GM18861 (cell line): ENCODE measurements at regions not wholly inside any gene's neighbourhood (a gene's known extent, or its start where the extent isn't known, plus 50 kb on each side); places are given as distances from the start of the nearest gene placed in this dataset.
"Not testable (repeated sequence)": the region's sequence is repeated elsewhere in the genome, so short reads cannot be mapped to it uniquely, and the experiment has no call there.

Source experiments
- ATAC-seq: cut with Tn5 transposase; IDR thresholded peaks from one replicate; pipeline ENCODE4 v1.9.1; 2021; ENCODE audit not compliant: unreplicated experiment

DNA sequence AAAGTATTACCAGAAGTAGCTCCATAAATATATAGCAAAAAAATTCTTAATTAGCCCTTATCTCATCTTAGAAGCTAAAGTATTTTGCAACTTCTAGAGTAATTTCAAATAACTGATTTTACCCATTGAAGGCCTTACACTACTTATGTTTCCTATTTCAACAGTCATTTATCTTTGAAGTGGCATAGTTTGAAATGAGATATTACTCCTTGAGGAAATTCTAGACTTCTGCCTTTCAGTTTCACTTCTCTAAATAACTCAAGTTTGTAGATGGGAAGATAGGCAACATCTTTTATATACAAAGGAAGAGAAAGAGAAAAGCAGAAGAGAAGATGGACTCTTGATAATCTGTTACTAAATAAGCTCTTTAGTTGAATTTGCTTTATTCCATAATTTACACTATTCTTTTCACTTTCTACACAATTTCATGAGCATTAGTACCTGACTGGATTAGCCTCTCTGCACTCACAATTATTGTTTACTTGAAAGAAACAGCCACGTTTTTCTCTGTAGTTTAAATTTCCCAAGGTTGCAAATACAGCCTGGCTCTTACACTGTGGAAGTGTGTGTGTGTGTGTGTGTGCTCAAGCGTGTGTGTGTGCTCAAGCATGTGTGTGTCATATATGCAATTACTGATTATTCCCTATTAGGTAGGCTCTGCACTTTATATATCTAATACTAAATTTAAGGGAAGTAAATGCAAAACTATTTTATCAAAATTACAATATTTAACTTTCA lies 60.6 kb upstream of the EMB start:
- ATAC-seq: peak; percentile 99

DNA sequence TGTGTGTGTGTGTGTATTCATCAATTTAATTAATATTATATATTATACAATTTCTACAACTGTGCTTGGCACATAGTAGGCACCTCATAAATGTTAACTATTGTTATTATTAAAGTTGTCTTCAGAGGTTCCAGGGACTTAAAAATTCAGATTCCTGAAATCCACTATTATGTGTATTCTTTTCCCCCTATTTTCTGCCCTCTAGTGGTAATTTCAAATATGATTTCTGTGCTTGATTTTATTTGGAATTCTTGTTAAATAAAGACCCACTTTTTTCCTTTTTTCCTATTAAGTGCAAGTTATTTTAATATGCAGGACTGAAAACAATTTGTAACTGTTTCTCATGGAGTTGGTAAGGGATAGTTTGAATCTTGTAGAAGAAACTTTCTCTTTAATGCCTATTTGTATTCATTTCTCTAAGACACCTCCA lies 72.0 kb upstream of the EMB start:
- ATAC-seq: not testable (repeated sequence)

DNA sequence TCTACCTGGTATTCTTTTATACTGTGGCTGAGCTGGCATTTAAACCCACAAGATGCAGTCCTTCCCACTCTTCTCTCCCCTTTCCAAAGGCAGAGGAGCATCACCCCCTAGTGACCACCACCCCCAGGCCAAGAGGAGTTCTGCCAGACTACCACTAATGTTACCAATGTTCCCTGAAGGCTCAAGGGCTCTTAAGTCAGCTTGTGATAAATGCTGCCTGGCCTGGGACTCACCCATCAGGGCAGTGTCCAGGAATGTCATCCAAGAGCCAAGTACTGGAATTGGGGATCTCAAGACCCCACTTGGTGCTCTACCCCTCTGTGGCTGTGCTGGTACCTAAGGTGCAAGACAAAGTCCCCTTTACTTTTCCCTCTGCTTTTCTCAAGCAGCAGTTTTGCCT lies 80.0 kb upstream of the EMB start:
- ATAC-seq: not testable (repeated sequence)

DNA sequence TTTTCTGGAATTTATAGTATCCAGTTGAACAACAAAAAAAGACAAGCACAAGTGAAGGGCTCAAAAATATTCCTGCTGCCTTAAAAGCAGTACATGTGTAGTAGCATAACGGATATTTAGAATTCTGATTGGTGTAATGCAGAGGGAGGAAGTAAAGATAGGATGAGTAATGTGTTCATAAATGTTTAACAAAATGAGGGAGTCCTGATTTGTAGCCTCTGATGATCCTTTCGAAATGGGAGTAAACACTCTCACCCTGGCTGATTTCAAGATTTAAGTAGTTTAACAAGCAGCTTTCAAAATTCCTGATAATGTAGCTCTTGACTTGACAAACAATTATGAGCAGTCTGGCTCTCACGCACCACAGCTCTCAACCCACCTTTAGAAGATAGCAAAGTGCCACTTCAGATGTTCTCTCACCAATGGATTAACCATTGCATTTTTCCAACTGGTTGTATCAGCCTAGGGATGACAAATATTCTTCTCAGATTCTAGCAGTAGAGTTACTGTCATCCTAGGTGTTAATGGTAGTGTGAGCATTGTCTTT lies 86.5 kb upstream of the EMB start:
- not testable (repeated sequence) for ATAC-seq

DNA sequence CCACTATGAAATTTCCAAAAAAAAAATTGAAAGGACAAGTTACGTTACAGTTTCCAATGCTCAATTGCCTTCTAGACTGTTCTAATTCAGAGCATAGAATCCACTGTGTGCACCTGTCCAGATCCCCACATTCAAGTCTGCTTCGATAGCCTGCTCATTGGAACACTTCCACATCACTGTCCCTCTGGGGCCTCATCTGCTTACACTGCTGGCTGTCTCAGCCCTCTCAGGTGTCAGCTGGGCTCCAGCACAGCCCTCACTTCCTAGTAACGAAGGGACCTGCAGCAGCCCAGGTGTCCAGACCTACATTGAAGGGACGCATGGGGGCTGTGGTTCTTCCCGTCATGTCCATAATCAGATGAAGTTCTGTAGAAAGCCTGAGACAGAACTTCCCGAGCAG lies 94.3 kb upstream of the EMB start:
- ATAC-seq: no peak

DNA sequence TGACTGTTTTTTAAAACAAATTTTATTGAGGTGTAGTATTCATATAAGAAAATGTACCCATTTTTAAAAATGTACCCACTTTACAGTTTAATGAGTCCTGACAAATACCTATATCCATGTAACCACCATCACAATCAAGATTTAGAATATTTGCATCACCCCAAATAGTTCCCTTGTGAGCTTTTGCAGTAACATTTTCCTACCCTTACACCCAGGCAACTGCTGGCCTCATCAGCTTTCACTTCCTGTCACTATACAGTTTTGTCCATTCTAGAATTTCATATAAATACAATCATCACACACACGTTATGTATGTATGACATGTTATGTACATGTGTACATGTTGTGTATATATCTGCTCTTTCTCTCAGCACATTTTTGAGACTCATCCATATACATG lies 96.4 kb upstream of the EMB start:
- peak; percentile 64 for ATAC-seq

DNA sequence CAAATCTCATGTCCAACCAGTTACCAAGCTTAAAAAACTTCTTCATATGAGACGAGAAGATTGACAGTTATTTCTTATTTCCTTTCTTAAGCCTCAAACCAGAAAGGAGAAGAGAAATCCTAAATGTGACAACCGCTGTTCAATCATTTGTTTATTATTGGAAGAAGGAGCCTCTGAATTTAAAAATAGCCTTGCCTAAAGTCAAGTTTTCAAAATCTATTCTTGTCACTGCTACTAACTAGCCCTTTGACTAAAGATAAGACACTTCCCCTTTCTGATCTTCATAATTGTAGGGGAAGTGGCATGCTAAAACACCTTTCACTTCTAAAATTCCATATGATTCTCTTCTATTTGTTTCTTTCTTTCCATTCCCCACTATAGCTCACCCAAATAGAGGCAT lies 106.2 kb upstream of the EMB start:
- ATAC-seq: peak; percentile 98

DNA sequence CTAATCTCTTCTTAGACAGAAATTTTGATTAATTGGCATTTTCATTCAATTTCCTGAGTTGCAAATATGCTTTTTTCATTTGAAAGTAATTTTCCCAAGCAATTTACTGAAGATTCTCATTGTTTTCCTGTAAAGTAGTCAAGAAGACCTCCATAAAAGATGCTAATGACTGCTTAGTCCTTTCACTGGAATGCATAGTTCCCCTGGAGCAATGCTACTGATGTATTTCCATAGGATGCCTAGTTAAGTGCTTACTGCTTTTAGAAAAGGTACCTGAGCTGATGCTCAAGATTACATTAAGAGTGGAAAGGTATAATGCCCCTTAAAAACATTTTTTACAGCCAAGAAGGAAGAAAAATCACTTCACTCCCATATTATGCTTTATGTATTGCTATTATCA lies 109.2 kb upstream of the EMB start:
- no peak for ATAC-seq

DNA sequence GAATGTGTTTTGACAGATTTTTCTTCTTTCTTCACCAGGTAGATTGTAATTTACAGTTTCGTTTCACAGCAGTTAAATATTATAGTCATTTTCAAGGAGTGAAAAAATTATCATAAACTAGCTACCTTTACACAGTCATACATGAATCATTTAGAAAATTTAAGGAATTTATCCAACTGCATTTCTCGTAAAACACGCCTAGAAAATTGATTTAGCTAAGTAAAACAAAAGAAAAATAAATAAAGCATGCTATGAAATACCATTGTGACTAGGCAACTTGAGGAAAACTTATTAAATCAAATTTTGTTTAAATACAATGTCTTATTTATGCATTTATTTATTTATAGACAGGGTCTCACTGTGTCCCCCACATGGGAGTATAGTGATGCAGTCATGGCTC lies 109.9 kb upstream of the EMB start:
- ATAC-seq: no peak

DNA sequence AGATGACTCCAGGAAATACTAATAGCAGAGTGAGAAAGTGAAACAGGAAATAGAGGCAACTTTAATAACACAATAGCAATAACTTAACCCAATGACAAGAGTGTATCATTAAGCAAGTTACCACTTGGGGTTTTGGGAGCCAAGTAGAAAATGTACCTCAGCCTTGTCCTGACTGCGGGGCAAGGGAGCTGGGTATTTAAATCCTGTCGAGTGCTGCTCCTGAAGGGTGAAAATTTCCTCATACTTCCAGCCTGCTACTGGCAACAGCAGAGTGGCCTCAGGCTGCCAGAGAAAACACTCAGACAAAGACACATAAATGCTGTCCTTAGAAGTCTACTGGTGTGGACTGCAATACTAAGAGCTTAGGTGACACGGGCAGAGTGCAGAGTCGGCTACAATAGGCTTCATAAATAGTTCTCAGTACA lies 112.5 kb upstream of the EMB start:
- ATAC-seq: no peak

DNA sequence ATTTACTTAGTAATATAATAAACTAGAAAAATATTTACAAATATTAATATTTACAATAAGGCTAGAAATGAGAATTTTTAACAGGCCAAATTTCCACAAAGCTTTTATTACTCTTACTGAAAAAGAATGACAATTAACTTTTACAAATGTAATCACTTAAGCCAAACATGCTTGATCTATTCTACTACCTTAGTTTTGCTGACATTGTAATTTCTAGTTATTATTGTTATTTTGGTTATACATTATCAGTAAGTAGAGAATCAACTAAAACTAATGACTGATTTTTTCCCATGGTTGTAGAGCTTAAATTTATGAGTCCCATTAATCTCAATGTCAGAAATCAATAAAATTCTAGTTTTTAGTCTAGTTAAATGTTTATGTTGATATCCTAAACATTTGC lies 107.8 kb upstream of the PARP8 start:
- not testable (repeated sequence) for ATAC-seq

DNA sequence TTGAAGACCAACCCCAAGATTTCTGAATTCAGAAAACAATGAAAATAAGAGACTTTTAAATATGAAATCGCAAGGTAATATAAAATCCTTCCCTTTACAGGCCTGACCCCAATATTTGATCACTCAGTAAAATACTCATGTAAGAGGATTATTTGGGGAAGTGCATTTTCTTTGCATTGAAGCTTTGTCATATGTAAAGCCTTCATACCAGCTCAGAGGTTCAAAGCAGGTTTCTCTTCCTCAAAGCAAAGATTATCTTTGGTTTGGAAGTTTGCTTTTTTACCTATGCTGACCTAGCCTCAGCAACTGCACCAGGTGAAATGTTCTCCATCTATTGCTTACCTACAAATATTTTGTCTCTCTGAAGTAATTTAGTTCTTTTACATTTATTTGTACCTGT lies 106.5 kb upstream of the PARP8 start:
- no peak for ATAC-seq

DNA sequence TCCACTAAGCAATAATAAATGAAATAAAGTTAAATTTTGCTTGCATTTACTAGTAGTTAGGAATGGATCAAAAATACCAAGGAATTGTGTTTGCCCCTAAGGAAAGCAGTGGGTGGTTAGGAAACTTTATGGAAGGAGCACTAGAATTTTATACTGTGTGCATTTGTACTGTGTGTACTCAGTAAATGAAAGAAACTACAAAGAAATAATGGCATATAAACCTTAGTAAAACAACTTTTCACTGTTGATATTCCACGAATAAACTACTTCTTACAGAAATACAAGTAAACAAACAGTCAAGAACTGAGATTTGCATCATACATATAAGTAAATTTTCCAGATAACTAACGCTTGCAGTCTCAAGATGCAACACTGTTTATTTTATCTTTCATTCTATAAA lies 103.7 kb upstream of the PARP8 start:
- no peak for ATAC-seq

DNA sequence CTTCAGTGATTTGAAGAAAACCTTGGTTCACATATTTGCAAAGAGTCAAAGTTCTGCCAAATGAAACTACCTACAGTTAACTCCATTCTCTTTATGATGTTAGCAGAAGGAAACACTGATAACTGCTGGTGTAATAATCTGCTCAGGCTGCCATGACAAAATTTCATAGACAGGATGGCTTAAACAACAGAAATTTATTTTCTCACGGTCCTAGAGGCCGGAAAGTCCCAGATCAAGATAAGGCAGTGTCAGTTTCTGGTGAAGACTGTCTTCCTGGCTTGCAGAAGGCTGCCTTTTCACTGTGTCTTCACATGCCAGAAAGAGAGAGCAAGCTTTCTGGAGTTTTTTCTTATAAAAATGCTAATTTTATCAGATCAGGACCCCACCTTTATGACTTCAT lies 102.4 kb upstream of the PARP8 start:
- ATAC-seq: no peak

DNA sequence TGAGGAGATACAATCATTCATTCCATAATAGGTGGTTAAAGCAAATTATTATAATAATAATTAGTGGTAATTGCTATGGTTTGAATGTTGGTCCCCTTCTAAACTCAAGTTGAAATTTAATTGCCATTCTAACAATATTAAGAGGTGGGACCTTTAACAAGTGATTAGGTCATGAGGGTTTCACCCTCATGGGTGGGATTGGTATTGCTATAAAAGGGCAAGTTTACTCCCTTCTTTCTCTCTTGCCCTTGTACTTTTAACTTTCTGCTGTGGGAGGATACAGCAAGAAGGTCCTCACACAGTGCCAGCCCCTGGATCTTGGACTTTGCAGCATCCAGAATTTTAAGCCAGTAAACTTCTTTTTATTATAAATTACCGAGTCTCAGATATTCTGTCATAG lies 101.9 kb upstream of the PARP8 start:
- ATAC-seq: no peak

DNA sequence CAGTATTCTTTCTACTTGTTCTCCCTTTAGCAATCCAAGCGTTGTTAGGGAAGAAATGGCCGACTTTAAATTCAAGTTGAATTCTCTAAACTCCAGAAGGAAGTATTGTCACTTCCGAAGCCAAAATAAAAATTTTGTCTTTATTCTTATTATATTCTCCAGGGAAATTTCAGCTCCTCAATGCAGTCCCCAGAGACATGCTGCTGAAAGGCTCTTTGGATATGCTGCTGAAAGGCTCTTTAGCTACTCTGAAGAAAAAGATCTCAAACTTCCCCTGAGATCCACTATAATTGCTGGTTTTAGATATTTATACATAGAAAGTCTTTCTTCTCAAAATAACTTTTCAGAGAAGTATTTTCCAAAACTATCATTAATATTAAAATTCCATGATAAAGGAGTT lies 92.3 kb upstream of the PARP8 start:
- no peak for ATAC-seq

DNA sequence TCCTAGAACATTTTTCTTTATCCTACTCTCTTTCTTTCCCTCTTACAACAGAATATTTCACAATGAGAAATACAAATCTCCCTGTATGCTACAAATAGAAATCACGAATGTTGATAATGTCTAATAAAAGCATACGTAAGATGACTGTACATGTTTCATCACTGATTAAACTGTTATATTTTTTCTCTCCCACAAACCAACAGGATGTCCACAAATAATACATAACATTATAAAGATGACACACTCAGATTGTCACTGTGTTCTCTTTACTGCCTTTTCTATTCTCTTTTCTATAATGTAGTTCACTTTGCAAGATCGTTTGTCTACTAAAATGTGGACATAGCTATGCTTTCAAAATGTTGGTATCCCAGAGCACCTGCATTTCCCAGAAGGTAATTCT lies 90.7 kb upstream of the PARP8 start:
- no peak for ATAC-seq

DNA sequence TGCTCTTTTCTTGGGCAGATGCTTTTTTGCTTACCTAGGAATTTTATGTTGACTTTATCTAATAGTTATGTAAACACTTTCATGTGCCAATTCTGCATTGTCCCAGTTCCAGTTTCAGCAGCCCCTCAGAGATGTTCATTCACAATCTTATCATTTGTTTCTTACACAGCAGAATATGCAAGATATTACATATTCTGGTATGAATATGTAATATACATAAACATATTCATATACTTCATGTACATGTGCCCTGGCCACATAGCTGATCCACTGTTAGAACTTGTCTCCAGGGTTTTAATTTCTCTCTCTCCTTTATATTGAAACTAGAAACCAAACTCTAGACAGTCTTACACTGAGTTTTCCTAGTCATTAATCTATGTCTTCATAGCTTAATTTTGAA lies 90.2 kb upstream of the PARP8 start:
- no peak for ATAC-seq

DNA sequence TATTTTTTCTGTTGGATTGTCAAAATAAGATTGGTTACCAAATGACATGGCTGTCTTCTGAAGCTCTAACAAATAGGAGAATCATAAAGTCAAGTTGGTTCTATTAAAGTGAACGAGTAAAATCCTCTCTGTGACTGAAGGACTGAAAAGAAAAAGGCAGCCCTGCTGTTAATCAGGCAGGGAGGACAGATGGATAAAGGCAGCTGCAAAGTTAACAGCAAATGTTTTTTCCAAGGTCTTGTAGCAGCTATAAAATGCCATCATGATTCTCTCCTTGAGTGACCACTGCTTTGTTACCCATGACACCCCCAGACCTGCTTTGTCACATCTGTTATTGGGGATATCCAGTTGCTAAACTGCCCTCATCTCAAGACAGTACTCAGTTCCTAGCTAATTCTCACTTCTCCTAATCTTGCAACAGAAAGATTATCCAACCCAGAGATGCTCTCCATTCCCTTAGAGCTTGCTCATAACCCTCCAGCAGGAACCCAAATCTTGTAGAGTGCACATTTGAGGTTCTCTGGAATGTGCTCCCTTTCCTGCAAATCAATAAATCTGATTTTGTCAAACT lies 89.7 kb upstream of the PARP8 start:
- no peak for ATAC-seq

DNA sequence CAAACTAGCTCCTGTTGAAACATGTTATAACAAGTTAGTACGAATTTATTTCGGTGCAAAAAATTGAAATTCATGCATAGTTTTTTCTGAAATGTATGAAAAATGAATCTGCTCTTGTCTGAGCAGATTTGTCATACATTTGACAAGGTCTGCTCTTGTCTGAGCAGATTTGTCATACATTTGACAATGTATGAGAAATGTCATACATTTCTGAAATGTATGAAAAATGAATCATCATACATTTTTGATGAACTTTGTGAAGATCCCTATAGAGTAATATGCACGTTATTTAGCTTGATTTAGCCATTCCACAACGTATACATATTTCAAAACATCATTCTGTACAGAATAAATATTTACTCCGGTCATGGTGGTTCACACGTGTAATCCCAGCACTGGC lies 85.9 kb upstream of the PARP8 start:
- ATAC-seq: no peak

DNA sequence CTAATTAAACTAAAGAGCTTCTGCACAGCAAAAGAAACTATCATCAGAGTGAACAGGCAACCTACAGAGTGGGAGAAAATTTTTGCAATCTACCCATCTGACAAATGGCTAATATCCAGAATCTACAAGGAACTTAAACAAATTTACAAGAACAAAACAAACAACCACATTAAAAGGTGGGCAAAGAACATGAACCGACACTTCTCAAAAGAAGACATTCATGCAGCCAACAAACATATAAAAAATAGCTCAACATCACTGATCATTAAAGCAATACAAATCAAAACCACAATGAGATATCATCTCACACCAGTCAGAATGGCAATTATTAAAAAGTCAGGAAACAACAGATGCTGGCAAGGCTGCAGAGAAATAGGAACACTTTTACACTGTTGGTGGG lies 84.6 kb upstream of the PARP8 start:
- ATAC-seq: not testable (repeated sequence)

DNA sequence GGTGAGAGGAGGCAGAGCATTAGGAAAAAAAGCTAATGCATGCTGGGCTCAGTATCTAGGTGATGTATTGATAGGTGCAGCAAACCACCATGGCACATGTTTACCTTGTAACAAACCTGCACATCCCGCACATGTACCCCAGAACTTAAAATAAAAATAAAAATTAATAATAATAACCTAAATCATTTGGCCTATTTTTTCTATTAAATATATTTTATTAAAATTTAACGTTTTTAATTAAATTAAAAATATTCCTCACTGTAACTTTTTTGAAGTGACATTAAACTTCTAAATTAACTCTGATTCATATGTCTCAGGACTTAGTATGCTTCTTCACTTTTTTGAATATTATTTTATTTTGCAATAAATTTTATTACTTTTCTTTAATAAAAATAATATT lies 83.7 kb upstream of the PARP8 start:
- ATAC-seq: no peak

DNA sequence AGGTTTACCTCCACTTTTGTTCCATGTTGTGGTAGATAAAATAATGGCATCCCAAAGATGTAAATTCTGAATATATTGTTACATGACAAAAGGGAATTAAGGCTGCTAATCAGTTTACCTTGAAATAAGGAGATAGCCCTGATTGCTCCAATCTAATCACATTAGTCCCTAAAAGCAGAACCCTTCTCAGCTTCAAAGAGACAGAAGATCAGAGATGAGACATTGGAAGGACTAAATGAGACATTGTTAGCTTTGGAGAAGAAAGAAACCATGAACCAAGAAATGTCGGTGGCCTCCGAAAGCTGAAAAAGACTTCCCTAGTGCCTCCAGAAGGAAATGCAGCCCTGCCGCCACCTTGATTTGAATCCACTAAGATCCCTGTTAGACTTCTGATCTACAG lies 82.8 kb upstream of the PARP8 start:
- ATAC-seq: no peak
